ENCODE measurements at regions not wholly inside any gene's neighbourhood (a gene's known extent, or its start where the extent isn't known, plus 50 kb on each side); places are given as distances from the start of the nearest gene placed in this dataset.

DNA sequence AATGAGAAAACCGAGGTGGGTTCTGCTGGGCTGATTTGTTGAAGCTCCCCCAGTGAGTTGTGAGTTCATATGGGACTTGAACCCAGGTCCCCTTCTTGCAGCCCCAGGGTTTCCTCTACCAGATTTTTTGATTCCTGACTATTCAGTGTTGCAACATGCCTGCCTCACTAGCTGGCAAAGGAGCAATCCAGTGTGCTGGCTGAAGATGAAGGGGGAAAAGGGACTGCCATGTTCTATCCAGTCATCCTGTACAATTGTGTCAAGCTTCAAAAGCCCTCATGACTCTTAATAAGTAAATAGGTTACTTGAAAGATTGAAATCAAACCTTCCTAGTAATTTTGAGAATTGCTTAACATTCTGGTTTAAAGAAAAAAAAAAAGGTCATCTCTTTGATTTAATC lies 211.5 kb upstream of the TP63 start:
- DNase-seq (ENCODE audit: low spot score): no peak
- CTCF ChIA-PET: no interaction called here
- no peaks in the 10 kb centered on the region for H3K36me3 Mint-ChIP-seq

DNA sequence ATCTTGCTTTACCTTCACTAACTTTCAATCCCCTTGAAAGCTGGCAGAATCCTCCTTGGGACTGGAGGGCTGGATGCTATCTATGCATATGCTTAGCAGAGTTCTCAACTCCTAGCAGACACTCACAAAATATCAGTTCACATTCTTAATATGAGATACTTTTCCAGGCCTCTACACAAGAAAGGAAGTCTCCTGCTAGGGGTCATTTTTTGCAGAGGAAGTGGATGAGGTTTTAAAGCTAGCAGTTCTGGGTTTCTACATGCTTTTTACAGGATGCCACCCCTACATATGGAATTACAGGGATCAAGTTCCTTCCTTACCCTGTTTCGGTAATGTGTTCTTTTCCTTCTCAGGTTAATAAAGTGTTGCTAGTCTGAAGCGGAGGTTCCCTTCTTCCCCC lies 206.3 kb upstream of the TP63 start:
- H3K36me3 Mint-ChIP-seq: no peaks in the 10 kb centered on the region
- no peaks in the 10 kb centered on the region for H3K27me3 Mint-ChIP-seq (ENCODE audit: low read depth)
- POLR2A ChIA-PET: no interaction called here
- DNase-seq (ENCODE audit: low spot score) (no peak), ATAC-seq (no peak)
- CTCF ChIA-PET: no interaction called here
- peaks cover 9% of the 10 kb centered on the region; the same call in 1 of the 2 replicates for H3K9me3 Mint-ChIP-seq
- peaks cover 21% of the 10 kb centered on the region for H3K4me1 Mint-ChIP-seq
- H3K27ac Mint-ChIP-seq: no peak overlapping the region
- H3K4me3 Mint-ChIP-seq: no peak overlapping the region
- TF ChIP-seq ZNF416 (CRISPR knock-in tag; IDR thresholded peaks at IDR 0.05) (no peak), NFE2L1 (CRISPR knock-in tag; IDR thresholded peaks at IDR 0.05) (no peak), ZNF219 (CRISPR knock-in tag; IDR thresholded peaks at IDR 0.05; ENCODE audit: borderline replicate concordance) (no peak), HMGA2 (CRISPR knock-in tag; IDR thresholded peaks at IDR 0.05) (no peak), OVOL2 (CRISPR knock-in tag; IDR thresholded peaks at IDR 0.05; ENCODE audit: borderline replicate concordance) (no peak), IRF2 (CRISPR knock-in tag; IDR thresholded peaks at IDR 0.05; ENCODE audit: borderline replicate concordance, low read depth) (no peak)
- TF ChIP-seq, protein P1, sequence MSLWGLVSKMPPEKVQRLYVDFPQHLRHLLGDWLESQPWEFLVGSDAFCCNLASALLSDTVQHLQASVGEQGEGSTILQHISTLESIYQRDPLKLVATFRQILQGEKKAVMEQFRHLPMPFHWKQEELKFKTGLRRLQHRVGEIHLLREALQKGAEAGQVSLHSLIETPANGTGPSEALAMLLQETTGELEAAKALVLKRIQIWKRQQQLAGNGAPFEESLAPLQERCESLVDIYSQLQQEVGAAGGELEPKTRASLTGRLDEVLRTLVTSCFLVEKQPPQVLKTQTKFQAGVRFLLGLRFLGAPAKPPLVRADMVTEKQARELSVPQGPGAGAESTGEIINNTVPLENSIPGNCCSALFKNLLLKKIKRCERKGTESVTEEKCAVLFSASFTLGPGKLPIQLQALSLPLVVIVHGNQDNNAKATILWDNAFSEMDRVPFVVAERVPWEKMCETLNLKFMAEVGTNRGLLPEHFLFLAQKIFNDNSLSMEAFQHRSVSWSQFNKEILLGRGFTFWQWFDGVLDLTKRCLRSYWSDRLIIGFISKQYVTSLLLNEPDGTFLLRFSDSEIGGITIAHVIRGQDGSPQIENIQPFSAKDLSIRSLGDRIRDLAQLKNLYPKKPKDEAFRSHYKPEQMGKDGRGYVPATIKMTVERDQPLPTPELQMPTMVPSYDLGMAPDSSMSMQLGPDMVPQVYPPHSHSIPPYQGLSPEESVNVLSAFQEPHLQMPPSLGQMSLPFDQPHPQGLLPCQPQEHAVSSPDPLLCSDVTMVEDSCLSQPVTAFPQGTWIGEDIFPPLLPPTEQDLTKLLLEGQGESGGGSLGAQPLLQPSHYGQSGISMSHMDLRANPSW (CRISPR knock-in tag; conservative IDR thresholded peaks at IDR 0.05; ENCODE audit: low read depth): no peak
- TF ChIP-seq, protein P2, sequence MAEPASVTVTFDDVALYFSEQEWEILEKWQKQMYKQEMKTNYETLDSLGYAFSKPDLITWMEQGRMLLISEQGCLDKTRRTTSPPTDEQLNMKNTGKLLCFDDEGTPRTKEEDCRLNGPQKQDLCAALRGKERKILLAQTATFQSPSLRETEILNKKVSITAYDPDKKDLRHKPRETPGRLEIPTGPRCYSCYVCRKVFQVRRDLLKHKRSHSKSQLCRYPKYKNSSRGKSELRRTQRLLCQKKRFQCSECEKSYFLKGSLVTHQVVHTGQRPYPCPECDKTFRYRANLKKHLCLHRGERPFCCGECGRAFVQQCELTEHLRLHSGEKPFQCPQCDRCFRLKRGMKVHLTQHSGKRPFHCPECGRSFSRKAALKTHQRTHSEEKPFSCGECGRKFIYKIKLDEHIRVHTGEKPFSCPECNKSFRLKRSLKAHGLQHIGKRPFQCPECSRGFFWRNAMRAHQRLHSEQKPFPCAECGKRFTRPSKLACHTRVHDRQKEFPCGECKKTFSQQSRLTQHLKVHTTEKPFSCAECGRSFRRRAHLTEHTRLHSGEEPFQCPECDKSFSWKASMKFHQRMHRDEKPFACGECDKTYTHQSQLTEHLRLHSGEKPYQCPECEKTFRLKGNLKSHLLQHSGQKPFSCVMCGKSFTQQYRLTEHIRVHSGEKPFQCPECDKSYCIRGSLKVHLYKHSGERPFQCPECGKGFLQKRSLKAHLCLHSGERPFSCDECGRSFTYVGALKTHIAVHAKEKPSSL (CRISPR knock-in tag; conservative IDR thresholded peaks at IDR 0.05): no peak
- TF ChIP-seq, protein P3, sequence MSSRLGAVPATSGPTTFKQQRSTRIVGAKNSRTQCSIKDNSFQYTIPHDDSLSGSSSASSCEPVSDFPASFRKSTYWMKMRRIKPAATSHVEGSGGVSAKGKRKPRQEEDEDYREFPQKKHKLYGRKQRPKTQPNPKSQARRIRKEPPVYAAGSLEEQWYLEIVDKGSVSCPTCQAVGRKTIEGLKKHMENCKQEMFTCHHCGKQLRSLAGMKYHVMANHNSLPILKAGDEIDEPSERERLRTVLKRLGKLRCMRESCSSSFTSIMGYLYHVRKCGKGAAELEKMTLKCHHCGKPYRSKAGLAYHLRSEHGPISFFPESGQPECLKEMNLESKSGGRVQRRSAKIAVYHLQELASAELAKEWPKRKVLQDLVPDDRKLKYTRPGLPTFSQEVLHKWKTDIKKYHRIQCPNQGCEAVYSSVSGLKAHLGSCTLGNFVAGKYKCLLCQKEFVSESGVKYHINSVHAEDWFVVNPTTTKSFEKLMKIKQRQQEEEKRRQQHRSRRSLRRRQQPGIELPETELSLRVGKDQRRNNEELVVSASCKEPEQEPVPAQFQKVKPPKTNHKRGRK (CRISPR knock-in tag; IDR thresholded peaks at IDR 0.05; ENCODE audit: borderline replicate concordance): no peak

More for the DNA sequence above, 211.5 kb upstream of the TP63 start:
- H3K4me3 Mint-ChIP-seq: no peak overlapping the region
- no peaks in the 10 kb centered on the region for H3K27me3 Mint-ChIP-seq (ENCODE audit: low read depth)
- TF ChIP-seq MXD4 (CRISPR knock-in tag; IDR thresholded peaks at IDR 0.05; ENCODE audit: borderline replicate concordance) (no peak), CREB1 (CRISPR knock-in tag; IDR thresholded peaks at IDR 0.05) (no peak), RELA (CRISPR knock-in tag; IDR thresholded peaks at IDR 0.05; ENCODE audit: borderline replicate concordance) (no peak), NFYB (CRISPR knock-in tag; conservative IDR thresholded peaks at IDR 0.05; ENCODE audit: low read depth) (no peak), PRRX2 (CRISPR knock-in tag; IDR thresholded peaks at IDR 0.05) (no peak), FOXK1 (CRISPR knock-in tag; IDR thresholded peaks at IDR 0.05) (no peak), ZNF219 (CRISPR knock-in tag; IDR thresholded peaks at IDR 0.05; ENCODE audit: borderline replicate concordance) (no peak), ZNF671 (CRISPR knock-in tag; IDR thresholded peaks at IDR 0.05) (no peak), GRHL2 (CRISPR knock-in tag; IDR thresholded peaks at IDR 0.05; ENCODE audit: insufficient replicate concordance, severe bottlenecking) (no peak), IRF2 (CRISPR knock-in tag; IDR thresholded peaks at IDR 0.05; ENCODE audit: borderline replicate concordance, low read depth) (no peak), NFATC4 (CRISPR knock-in tag; IDR thresholded peaks at IDR 0.05) (no peak)
- TF ChIP-seq, protein P4, sequence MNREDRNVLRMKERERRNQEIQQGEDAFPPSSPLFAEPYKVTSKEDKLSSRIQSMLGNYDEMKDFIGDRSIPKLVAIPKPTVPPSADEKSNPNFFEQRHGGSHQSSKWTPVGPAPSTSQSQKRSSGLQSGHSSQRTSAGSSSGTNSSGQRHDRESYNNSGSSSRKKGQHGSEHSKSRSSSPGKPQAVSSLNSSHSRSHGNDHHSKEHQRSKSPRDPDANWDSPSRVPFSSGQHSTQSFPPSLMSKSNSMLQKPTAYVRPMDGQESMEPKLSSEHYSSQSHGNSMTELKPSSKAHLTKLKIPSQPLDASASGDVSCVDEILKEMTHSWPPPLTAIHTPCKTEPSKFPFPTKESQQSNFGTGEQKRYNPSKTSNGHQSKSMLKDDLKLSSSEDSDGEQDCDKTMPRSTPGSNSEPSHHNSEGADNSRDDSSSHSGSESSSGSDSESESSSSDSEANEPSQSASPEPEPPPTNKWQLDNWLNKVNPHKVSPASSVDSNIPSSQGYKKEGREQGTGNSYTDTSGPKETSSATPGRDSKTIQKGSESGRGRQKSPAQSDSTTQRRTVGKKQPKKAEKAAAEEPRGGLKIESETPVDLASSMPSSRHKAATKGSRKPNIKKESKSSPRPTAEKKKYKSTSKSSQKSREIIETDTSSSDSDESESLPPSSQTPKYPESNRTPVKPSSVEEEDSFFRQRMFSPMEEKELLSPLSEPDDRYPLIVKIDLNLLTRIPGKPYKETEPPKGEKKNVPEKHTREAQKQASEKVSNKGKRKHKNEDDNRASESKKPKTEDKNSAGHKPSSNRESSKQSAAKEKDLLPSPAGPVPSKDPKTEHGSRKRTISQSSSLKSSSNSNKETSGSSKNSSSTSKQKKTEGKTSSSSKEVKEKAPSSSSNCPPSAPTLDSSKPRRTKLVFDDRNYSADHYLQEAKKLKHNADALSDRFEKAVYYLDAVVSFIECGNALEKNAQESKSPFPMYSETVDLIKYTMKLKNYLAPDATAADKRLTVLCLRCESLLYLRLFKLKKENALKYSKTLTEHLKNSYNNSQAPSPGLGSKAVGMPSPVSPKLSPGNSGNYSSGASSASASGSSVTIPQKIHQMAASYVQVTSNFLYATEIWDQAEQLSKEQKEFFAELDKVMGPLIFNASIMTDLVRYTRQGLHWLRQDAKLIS (CRISPR knock-in tag; IDR thresholded peaks at IDR 0.05; ENCODE audit: borderline replicate concordance): no peak
- TF ChIP-seq, protein P5, sequence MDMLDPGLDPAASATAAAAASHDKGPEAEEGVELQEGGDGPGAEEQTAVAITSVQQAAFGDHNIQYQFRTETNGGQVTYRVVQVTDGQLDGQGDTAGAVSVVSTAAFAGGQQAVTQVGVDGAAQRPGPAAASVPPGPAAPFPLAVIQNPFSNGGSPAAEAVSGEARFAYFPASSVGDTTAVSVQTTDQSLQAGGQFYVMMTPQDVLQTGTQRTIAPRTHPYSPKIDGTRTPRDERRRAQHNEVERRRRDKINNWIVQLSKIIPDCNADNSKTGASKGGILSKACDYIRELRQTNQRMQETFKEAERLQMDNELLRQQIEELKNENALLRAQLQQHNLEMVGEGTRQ (CRISPR knock-in tag; IDR thresholded peaks at IDR 0.05): no peak
- TF ChIP-seq, protein P6, sequence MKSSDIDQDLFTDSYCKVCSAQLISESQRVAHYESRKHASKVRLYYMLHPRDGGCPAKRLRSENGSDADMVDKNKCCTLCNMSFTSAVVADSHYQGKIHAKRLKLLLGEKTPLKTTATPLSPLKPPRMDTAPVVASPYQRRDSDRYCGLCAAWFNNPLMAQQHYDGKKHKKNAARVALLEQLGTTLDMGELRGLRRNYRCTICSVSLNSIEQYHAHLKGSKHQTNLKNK (CRISPR knock-in tag; IDR thresholded peaks at IDR 0.05): no peak
- TF ChIP-seq, protein P7, sequence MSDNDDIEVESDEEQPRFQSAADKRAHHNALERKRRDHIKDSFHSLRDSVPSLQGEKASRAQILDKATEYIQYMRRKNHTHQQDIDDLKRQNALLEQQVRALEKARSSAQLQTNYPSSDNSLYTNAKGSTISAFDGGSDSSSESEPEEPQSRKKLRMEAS (CRISPR knock-in tag; IDR thresholded peaks at IDR 0.05): no peak
- TF ChIP-seq, protein P8, sequence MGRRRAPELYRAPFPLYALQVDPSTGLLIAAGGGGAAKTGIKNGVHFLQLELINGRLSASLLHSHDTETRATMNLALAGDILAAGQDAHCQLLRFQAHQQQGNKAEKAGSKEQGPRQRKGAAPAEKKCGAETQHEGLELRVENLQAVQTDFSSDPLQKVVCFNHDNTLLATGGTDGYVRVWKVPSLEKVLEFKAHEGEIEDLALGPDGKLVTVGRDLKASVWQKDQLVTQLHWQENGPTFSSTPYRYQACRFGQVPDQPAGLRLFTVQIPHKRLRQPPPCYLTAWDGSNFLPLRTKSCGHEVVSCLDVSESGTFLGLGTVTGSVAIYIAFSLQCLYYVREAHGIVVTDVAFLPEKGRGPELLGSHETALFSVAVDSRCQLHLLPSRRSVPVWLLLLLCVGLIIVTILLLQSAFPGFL (CRISPR knock-in tag; IDR thresholded peaks at IDR 0.05; ENCODE audit: borderline replicate concordance): no peak
- no peaks in the 10 kb centered on the region for H3K9me3 Mint-ChIP-seq
- ATAC-seq: no peak
- POLR2A ChIA-PET: interaction anchor here (0.6 kb wide), 1 partner anchor 35 kb away, joined by 3 read pairs; no protein-coding TSS in a partner anchor
- no peak overlapping the region for H3K27ac Mint-ChIP-seq
- peaks cover 14% of the 10 kb centered on the region for H3K4me1 Mint-ChIP-seq

Data from WTC11 (cell line).